ENCODE measurements at regions not wholly inside any gene's neighbourhood (a gene's known extent, or its start where the extent isn't known, plus 50 kb on each side); places are given as distances from the start of the nearest gene placed in this dataset.

DNA sequence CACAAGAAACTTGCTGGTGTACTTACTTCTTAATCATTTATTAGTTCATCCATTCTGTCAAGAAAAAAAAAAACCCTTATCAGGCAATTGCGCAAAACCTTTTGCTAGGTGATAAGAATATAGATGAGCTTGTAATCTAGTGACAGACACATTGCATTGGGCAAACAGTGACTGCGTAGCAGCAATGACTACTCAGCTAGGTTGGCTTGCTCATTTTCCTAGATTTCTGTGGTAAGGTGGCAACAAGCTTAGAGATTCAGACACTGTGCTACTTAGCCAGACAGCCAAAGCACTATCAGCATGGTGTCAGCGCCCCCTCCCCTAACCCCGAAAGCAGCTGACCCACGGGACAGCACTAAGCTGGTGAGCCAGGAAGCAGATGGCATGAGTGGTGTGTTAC is 203.1 kb downstream of the BARHL2 start:
- TF ChIP-seq POLR2A (IDR thresholded peaks at IDR 0.05), result no peak
- TF ChIP-seq, protein P1, sequence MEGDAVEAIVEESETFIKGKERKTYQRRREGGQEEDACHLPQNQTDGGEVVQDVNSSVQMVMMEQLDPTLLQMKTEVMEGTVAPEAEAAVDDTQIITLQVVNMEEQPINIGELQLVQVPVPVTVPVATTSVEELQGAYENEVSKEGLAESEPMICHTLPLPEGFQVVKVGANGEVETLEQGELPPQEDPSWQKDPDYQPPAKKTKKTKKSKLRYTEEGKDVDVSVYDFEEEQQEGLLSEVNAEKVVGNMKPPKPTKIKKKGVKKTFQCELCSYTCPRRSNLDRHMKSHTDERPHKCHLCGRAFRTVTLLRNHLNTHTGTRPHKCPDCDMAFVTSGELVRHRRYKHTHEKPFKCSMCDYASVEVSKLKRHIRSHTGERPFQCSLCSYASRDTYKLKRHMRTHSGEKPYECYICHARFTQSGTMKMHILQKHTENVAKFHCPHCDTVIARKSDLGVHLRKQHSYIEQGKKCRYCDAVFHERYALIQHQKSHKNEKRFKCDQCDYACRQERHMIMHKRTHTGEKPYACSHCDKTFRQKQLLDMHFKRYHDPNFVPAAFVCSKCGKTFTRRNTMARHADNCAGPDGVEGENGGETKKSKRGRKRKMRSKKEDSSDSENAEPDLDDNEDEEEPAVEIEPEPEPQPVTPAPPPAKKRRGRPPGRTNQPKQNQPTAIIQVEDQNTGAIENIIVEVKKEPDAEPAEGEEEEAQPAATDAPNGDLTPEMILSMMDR (IDR thresholded peaks at IDR 0.05), result no peak

All from adrenal gland (tissue), 5 donors.